GM12878 (cell line): ENCODE measurements at regions not wholly inside any gene's neighbourhood (a gene's known extent, or its start where the extent isn't known, plus 50 kb on each side); places are given as distances from the start of the nearest gene placed in this dataset.

ENCODE experiments used
- ATAC-seq: fragments of 200-7000 bp; cut with Tn5 transposase; 3 replicates; pipeline ENCODE4 v1.9.1; 2020; ENCODE audit warnings: mild to moderate bottlenecking, moderate library complexity
- BruUV-seq: library from RNA; stranded (reverse); fragments of 400-500 nt; replicated peaks from 2 replicates; lab custom pipeline; 2021; lab: Mats Ljungman, UMichigan
- CTCF ChIA-PET: fragments of 300-600 bp; sonication (Branson Sonifier 250); formaldehyde crosslinking; extraction: SDS; loops from one replicate; lab custom pipeline; 2021; ENCODE audit warnings: inconsistent platforms; lab: Yijun Ruan, JAX
- POLR2A ChIA-PET: fragments of 350-600 bp; formaldehyde crosslinking; extraction: SDS; loops from one replicate; lab custom pipeline; 2021; ENCODE audit warnings: inconsistent platforms; lab: Charles Lee
- RAD21 ChIA-PET: fragments of 300-600 bp; sonication (Branson Sonifier 250); formaldehyde crosslinking; loops from one replicate; lab custom pipeline; 2023; ENCODE audit warnings: antibody characterized with exemption; ENCODE audit not compliant: unreplicated experiment; lab: Charles Lee
- SMC1A ChIA-PET: fragments of 300-600 bp; sonication (Branson Sonifier 250); formaldehyde crosslinking; loops from one replicate; lab custom pipeline; 2023; ENCODE audit not compliant: unreplicated experiment, uncharacterized antibody; lab: Charles Lee
- DNase-seq: peaks from one replicate; pipeline ENCODE4 v3.0.0-alpha.2; 2011; ENCODE audit warnings: low read depth, low spot score
- FAIRE-seq: peaks from 3 replicates; lab custom pipeline; 2011; peaks lifted over from hg19 to GRCh38; lab: Jason Lieb, UNC
- H2AFZ ChIP-seq: 2 replicates; pipeline ENCODE4 v1.6.0; 2011; ENCODE audit warnings: low read depth, low read length, control low read depth; ENCODE audit not compliant: control insufficient read depth
- H3K27ac ChIP-seq: 2 replicates; pipeline ENCODE4 v1.5.1; 2011; ENCODE audit warnings: control low read depth; ENCODE audit not compliant: control insufficient read depth, insufficient read depth
- H3K27me3 ChIP-seq, 2 experiments: replicated peaks in 1 of 2; 2 replicates each; pipeline versions ENCODE4 v1.6.0 to v1.6.1; 2011; ENCODE audit warnings: low read length in 1 of 2; ENCODE audit not compliant: control insufficient read depth in 2 of 2, insufficient read depth in 2 of 2
- H3K36me3 ChIP-seq, 2 experiments: 2 replicates each; pipeline ENCODE4 v1.5.1; 2011; ENCODE audit warnings: low read length in 1 of 2; ENCODE audit not compliant: control insufficient read depth in 2 of 2, insufficient read depth in 2 of 2
- H3K4me1 ChIP-seq: 2 replicates; pipeline ENCODE4 v1.6.1; 2011; ENCODE audit warnings: mild to moderate bottlenecking, low read length, moderate library complexity, mixed read lengths; ENCODE audit not compliant: control insufficient read depth, insufficient read depth
- H3K4me2 ChIP-seq: 2 replicates; pipeline ENCODE4 v1.6.0; 2011; ENCODE audit warnings: control low read depth; ENCODE audit not compliant: control insufficient read depth, insufficient read depth
- H3K4me3 ChIP-seq: fragments of 200-600 bp; sonication (generic); 2 replicates; pipeline ENCODE4 v1.5.1; 2016
- H3K79me2 ChIP-seq: 2 replicates; pipeline ENCODE4 v1.6.0; 2011; ENCODE audit warnings: low read length; ENCODE audit not compliant: control insufficient read depth, insufficient read depth
- H3K9ac ChIP-seq: 2 replicates; pipeline ENCODE4 v1.8.0; 2011; ENCODE audit warnings: low read length, control low read depth, mixed read lengths; ENCODE audit not compliant: control insufficient read depth, insufficient read depth
- H3K9me3 ChIP-seq: replicated peaks from 3 replicates; pipeline ENCODE4 v1.5.1; 2011; ENCODE audit warnings: mild to moderate bottlenecking, low read length; ENCODE audit not compliant: control insufficient read depth, insufficient read depth
- H4K20me1 ChIP-seq: 2 replicates; pipeline ENCODE4 v1.6.0; 2011; ENCODE audit not compliant: control insufficient read depth, insufficient read depth
- EGR1 ChIP-seq, 2 experiments: IDR thresholded peaks; 1 replicate in 1 of 2; 2 replicates in 1 of 2; pipeline ENCODE4 v1.6.1; 2011 to 2012; ENCODE audit warnings: low read depth in 2 of 2, low read length in 2 of 2, borderline replicate concordance in 1 of 2, mild to moderate bottlenecking in 1 of 2, moderate library complexity in 1 of 2
- ELK1 ChIP-seq: IDR thresholded peaks from 2 replicates; pipeline ENCODE4 v1.6.1; 2012; ENCODE audit warnings: low read depth, low read length, improper control_type of control experiment
- HCFC1 ChIP-seq: fragments of 150-350 bp; IDR thresholded peaks from 2 replicates; pipeline ENCODE4 v1.6.1; 2014; ENCODE audit warnings: low read length
- RCOR1 ChIP-seq: conservative IDR thresholded peaks from 2 replicates; pipeline ENCODE4 v1.6.1; 2012; ENCODE audit warnings: low read depth, low read length, improper control_type of control experiment
- RELB ChIP-seq: fragments of 450-650 bp; IDR thresholded peaks from 2 replicates; pipeline ENCODE4 v1.6.1; 2017; ENCODE audit warnings: low read depth, mild to moderate bottlenecking, moderate library complexity
- REST ChIP-seq: IDR thresholded peaks from 2 replicates; pipeline ENCODE4 v1.6.1; 2012; ENCODE audit warnings: mild to moderate bottlenecking, low read depth, low read length
- SPI1 ChIP-seq: IDR thresholded peaks from 2 replicates; pipeline ENCODE4 v1.6.1; 2011; ENCODE audit warnings: low read depth, mild to moderate bottlenecking, low read length, moderate library complexity, borderline replicate concordance; ENCODE audit not compliant: insufficient read depth
- SRF ChIP-seq, 2 experiments: IDR thresholded peaks; 2 replicates each; pipeline ENCODE4 v1.6.1; 2011; ENCODE audit warnings: low read depth in 2 of 2, low read length in 2 of 2, mild to moderate bottlenecking in 1 of 2, moderate library complexity in 1 of 2
- TCF7 ChIP-seq: IDR thresholded peaks from 2 replicates; pipeline ENCODE4 v1.6.1; 2014; ENCODE audit warnings: antibody characterized with exemption, borderline replicate concordance
- USF1 ChIP-seq: IDR thresholded peaks from 2 replicates; pipeline ENCODE4 v1.6.1; 2011; ENCODE audit warnings: borderline replicate concordance, low read depth, mild to moderate bottlenecking, moderate library complexity, mixed read lengths, low read length; ENCODE audit not compliant: insufficient read depth; ENCODE audit errors: extremely low read length
- WGBS: methylation state at CpG from one replicate; pipeline ENCODE4 v1.1.6; 2016; ENCODE audit warnings: low lambda C conversion rate; ENCODE audit not compliant: insufficient replicate concordance, insufficient coverage; ENCODE audit errors: missing lambda C conversion rate; 5-methylcytosine and 5-hydroxymethylcytosine counted together
- in situ Hi-C: fragments of 300-500 bp; cut with MboI; formaldehyde crosslinking; loops from 9 replicates; pipeline ENCODE4 v1.14.3; 2018; ENCODE audit warnings: mixed read lengths
- intact Hi-C: fragments of 100-400 bp; cut with micrococcal nuclease; formaldehyde crosslinking; loops from one replicate; pipeline ENCODE4 v1.14.2; 2022; ENCODE audit not compliant: unreplicated experiment
- TF ChIP-seq, protein P1 (sequence below): fragments of 450-650 bp; formaldehyde crosslinking; IDR thresholded peaks from 2 replicates; pipeline ENCODE4 v1.4.0; 2020; ENCODE audit warnings: mild to moderate bottlenecking, moderate library complexity

- FAIRE-seq (no peak), DNase-seq (no peak), ATAC-seq (no peak)
- CTCF ChIA-PET, result no interaction called here
- Histone ChIP-seq H3K4me2 (no peak overlapping the region), H3K36me3 (no peaks in the 10 kb centered on the region), H3K9ac (no peak overlapping the region), H4K20me1 (no peaks in the 10 kb centered on the region), H3K4me3 (no peak overlapping the region), H2AFZ (no peak overlapping the region), H3K79me2 (no peaks in the 10 kb centered on the region), H3K27me3 (peaks cover 1 to 3% of the 10 kb centered on the region in 2 experiments; a peak in 3 of 4 replicates), H3K9me3 (no peaks in the 10 kb centered on the region), H3K27ac (no peak overlapping the region), H3K4me1 (no peaks in the 10 kb centered on the region)
- TF ChIP-seq HCFC1 (no peak), SPI1 (no peak), EGR1 (IDR thresholded peaks at IDR 0.05; ENCODE audit: borderline replicate concordance in 1 of 2, low read depth in 2 of 2, low read length in 2 of 2) (no peak), RELB (no peak), ELK1 (no peak), REST (no peak), RCOR1 (no peak), USF1 (no peak), SRF (IDR thresholded peaks at IDR 0.05; ENCODE audit: low read depth in 2 of 2, low read length in 2 of 2) (no peak), TCF7 (no peak)
- TF ChIP-seq, protein P1, sequence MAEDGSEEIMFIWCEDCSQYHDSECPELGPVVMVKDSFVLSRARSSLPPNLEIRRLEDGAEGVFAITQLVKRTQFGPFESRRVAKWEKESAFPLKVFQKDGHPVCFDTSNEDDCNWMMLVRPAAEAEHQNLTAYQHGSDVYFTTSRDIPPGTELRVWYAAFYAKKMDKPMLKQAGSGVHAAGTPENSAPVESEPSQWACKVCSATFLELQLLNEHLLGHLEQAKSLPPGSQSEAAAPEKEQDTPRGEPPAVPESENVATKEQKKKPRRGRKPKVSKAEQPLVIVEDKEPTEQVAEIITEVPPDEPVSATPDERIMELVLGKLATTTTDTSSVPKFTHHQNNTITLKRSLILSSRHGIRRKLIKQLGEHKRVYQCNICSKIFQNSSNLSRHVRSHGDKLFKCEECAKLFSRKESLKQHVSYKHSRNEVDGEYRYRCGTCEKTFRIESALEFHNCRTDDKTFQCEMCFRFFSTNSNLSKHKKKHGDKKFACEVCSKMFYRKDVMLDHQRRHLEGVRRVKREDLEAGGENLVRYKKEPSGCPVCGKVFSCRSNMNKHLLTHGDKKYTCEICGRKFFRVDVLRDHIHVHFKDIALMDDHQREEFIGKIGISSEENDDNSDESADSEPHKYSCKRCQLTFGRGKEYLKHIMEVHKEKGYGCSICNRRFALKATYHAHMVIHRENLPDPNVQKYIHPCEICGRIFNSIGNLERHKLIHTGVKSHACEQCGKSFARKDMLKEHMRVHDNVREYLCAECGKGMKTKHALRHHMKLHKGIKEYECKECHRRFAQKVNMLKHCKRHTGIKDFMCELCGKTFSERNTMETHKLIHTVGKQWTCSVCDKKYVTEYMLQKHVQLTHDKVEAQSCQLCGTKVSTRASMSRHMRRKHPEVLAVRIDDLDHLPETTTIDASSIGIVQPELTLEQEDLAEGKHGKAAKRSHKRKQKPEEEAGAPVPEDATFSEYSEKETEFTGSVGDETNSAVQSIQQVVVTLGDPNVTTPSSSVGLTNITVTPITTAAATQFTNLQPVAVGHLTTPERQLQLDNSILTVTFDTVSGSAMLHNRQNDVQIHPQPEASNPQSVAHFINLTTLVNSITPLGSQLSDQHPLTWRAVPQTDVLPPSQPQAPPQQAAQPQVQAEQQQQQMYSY (CRISPR knock-in tag), result no peak
- RAD21 ChIA-PET, result no interaction called here
- BruUV-seq, result no TSS peak
- POLR2A ChIA-PET, result no interaction called here
- in situ Hi-C loops, result no loop called here
- 43% methylated on average over 2 of the region's 2 CpGs for WGBS
- intact Hi-C loops, result no loop called here
- SMC1A ChIA-PET, result no interaction called here
These were observed 52.6 kb upstream of the TCERG1 start for GRCh38 chr5:146394486-146394885.
